ENCODE measurements at regions not wholly inside any gene's neighbourhood (a gene's known extent, or its start where the extent isn't known, plus 50 kb on each side); places are given as distances from the start of the nearest gene placed in this dataset.

- TF ChIP-seq CTCF (IDR thresholded peaks at IDR 0.05) (no peak), POLR2A (IDR thresholded peaks at IDR 0.05) (no peak)
These were observed 283.0 kb upstream of the FOXK1 start for GRCh38 chr7:4399121-4399520.

All from breast epithelium (tissue), 3 donors.